ENCODE measurements at regions not wholly inside any gene's neighbourhood (a gene's known extent, or its start where the extent isn't known, plus 50 kb on each side); places are given as distances from the start of the nearest gene placed in this dataset.

GRCh38 chr14:95023115-95023514 lies 134.2 kb downstream of the DICER1 start:
- H3K79me2 ChIP-seq (ENCODE audit: low read length) = no peaks in the 10 kb centered on the region
- H3K9me2 ChIP-seq (replicated peaks; ENCODE audit: insufficient read depth, low read length) = no peaks in the 10 kb centered on the region
- no peak overlapping the region for H3K9ac ChIP-seq (ENCODE audit: low read length)
- no peak for DNase-seq
- no peaks in the 10 kb centered on the region for H3K9me3 ChIP-seq (ENCODE audit: low read length)
- no peak overlapping the region for H3K27ac ChIP-seq (ENCODE audit: low read length)
- no peaks in the 10 kb centered on the region for H4K20me1 ChIP-seq (ENCODE audit: insufficient read depth, low read depth, low read length)
- H3K4me2 ChIP-seq (ENCODE audit: low read depth, low read length, poor library complexity, severe bottlenecking) = no peak overlapping the region
- no peak overlapping the region for H3K4me3 ChIP-seq (ENCODE audit: low read length)
- no peaks in the 10 kb centered on the region for H3K36me3 ChIP-seq (ENCODE audit: insufficient read depth, low read length)
- no peaks in the 10 kb centered on the region for H3K27me3 ChIP-seq (ENCODE audit: low read length)
- no peak overlapping the region for H2AFZ ChIP-seq (ENCODE audit: low read length)
- H3K4me1 ChIP-seq (ENCODE audit: low read length) = no peaks in the 10 kb centered on the region

- no peak overlapping the region for H3K9ac ChIP-seq (ENCODE audit: low read length)
- H3K27ac ChIP-seq (ENCODE audit: low read length) = no peak overlapping the region
- no peak for DNase-seq
- H3K4me1 ChIP-seq (ENCODE audit: low read length) = no peaks in the 10 kb centered on the region
- no peaks in the 10 kb centered on the region for H3K36me3 ChIP-seq (ENCODE audit: insufficient read depth, low read length)
- H4K20me1 ChIP-seq (ENCODE audit: insufficient read depth, low read depth, low read length) = no peaks in the 10 kb centered on the region
- no peak overlapping the region for H3K4me3 ChIP-seq (ENCODE audit: low read length)
- no peak overlapping the region for H3K4me2 ChIP-seq (ENCODE audit: low read depth, low read length, poor library complexity, severe bottlenecking)
- no peak overlapping the region for H2AFZ ChIP-seq (ENCODE audit: low read length)
- H3K27me3 ChIP-seq (ENCODE audit: low read length) = no peaks in the 10 kb centered on the region
- no peaks in the 10 kb centered on the region for H3K79me2 ChIP-seq (ENCODE audit: low read length)
- no peaks in the 10 kb centered on the region for H3K9me3 ChIP-seq (ENCODE audit: low read length)
- no peaks in the 10 kb centered on the region for H3K9me2 ChIP-seq (replicated peaks; ENCODE audit: insufficient read depth, low read length)
Observed at GRCh38 chr14:95021588-95021987, 135.7 kb downstream of the DICER1 start.

GRCh38 chr14:95018821-95019220 lies 138.5 kb downstream of the DICER1 start:
- Histone ChIP-seq H3K27ac (ENCODE audit: low read length) (no peak overlapping the region), H3K36me3 (ENCODE audit: insufficient read depth, low read length) (no peaks in the 10 kb centered on the region), H3K4me2 (ENCODE audit: low read depth, low read length, poor library complexity, severe bottlenecking) (no peak overlapping the region), H3K9me2 (replicated peaks; ENCODE audit: insufficient read depth, low read length) (no peaks in the 10 kb centered on the region), H2AFZ (ENCODE audit: low read length) (no peak overlapping the region), H3K79me2 (ENCODE audit: low read length) (no peaks in the 10 kb centered on the region), H3K27me3 (ENCODE audit: low read length) (no peaks in the 10 kb centered on the region), H4K20me1 (ENCODE audit: insufficient read depth, low read depth, low read length) (no peaks in the 10 kb centered on the region), H3K4me1 (ENCODE audit: low read length) (no peaks in the 10 kb centered on the region), H3K4me3 (ENCODE audit: low read length) (no peak overlapping the region), H3K9me3 (ENCODE audit: low read length) (no peaks in the 10 kb centered on the region), H3K9ac (ENCODE audit: low read length) (no peak overlapping the region)
- DNase-seq = no peak

- Histone ChIP-seq H3K27me3 (ENCODE audit: low read length) (no peaks in the 10 kb centered on the region), H3K79me2 (ENCODE audit: low read length) (no peaks in the 10 kb centered on the region), H3K9me2 (replicated peaks; ENCODE audit: insufficient read depth, low read length) (no peaks in the 10 kb centered on the region), H3K4me2 (ENCODE audit: low read depth, low read length, poor library complexity, severe bottlenecking) (no peak overlapping the region), H3K9ac (ENCODE audit: low read length) (no peak overlapping the region), H2AFZ (ENCODE audit: low read length) (no peak overlapping the region), H3K4me3 (ENCODE audit: low read length) (no peak overlapping the region), H3K36me3 (ENCODE audit: insufficient read depth, low read length) (no peaks in the 10 kb centered on the region), H4K20me1 (ENCODE audit: insufficient read depth, low read depth, low read length) (no peaks in the 10 kb centered on the region), H3K9me3 (ENCODE audit: low read length) (no peaks in the 10 kb centered on the region), H3K4me1 (ENCODE audit: low read length) (no peaks in the 10 kb centered on the region), H3K27ac (ENCODE audit: low read length) (no peak overlapping the region)
- no peak for DNase-seq
Observed at GRCh38 chr14:95015046-95015445, 142.3 kb downstream of the DICER1 start.

- Histone ChIP-seq H3K4me2 (ENCODE audit: low read depth, low read length, poor library complexity, severe bottlenecking) (no peak overlapping the region), H4K20me1 (ENCODE audit: insufficient read depth, low read depth, low read length) (no peaks in the 10 kb centered on the region), H3K27me3 (ENCODE audit: low read length) (no peaks in the 10 kb centered on the region), H3K9ac (ENCODE audit: low read length) (no peak overlapping the region), H3K9me3 (ENCODE audit: low read length) (no peaks in the 10 kb centered on the region), H2AFZ (ENCODE audit: low read length) (no peak overlapping the region), H3K9me2 (replicated peaks; ENCODE audit: insufficient read depth, low read length) (no peaks in the 10 kb centered on the region), H3K79me2 (ENCODE audit: low read length) (no peaks in the 10 kb centered on the region), H3K4me3 (ENCODE audit: low read length) (no peak overlapping the region), H3K4me1 (ENCODE audit: low read length) (no peaks in the 10 kb centered on the region), H3K27ac (ENCODE audit: low read length) (no peak overlapping the region), H3K36me3 (ENCODE audit: insufficient read depth, low read length) (no peaks in the 10 kb centered on the region)
- DNase-seq = no peak
Observed at GRCh38 chr14:95014036-95014435, 143.3 kb downstream of the DICER1 start.

- no peaks in the 10 kb centered on the region for H3K4me1 ChIP-seq (ENCODE audit: low read length)
- no peaks in the 10 kb centered on the region for H3K9me3 ChIP-seq (ENCODE audit: low read length)
- H3K4me2 ChIP-seq (ENCODE audit: low read depth, low read length, poor library complexity, severe bottlenecking) = no peak overlapping the region
- H3K27ac ChIP-seq (ENCODE audit: low read length) = no peak overlapping the region
- H3K9me2 ChIP-seq (replicated peaks; ENCODE audit: insufficient read depth, low read length) = no peaks in the 10 kb centered on the region
- no peak overlapping the region for H3K9ac ChIP-seq (ENCODE audit: low read length)
- no peak overlapping the region for H3K4me3 ChIP-seq (ENCODE audit: low read length)
- no peak overlapping the region for H2AFZ ChIP-seq (ENCODE audit: low read length)
- no peaks in the 10 kb centered on the region for H3K79me2 ChIP-seq (ENCODE audit: low read length)
- no peak for DNase-seq
- H3K27me3 ChIP-seq (ENCODE audit: low read length) = no peaks in the 10 kb centered on the region
- no peaks in the 10 kb centered on the region for H4K20me1 ChIP-seq (ENCODE audit: insufficient read depth, low read depth, low read length)
- no peaks in the 10 kb centered on the region for H3K36me3 ChIP-seq (ENCODE audit: insufficient read depth, low read length)
Observed at GRCh38 chr14:95011445-95012006, 145.8 kb downstream of the DICER1 start.

- Histone ChIP-seq H3K9ac (ENCODE audit: low read length) (no peak overlapping the region), H3K4me1 (ENCODE audit: low read length) (no peaks in the 10 kb centered on the region), H3K9me3 (ENCODE audit: low read length) (no peaks in the 10 kb centered on the region), H4K20me1 (ENCODE audit: insufficient read depth, low read depth, low read length) (no peaks in the 10 kb centered on the region), H3K79me2 (ENCODE audit: low read length) (no peaks in the 10 kb centered on the region), H2AFZ (ENCODE audit: low read length) (no peak overlapping the region), H3K27me3 (ENCODE audit: low read length) (no peaks in the 10 kb centered on the region), H3K27ac (ENCODE audit: low read length) (no peak overlapping the region), H3K9me2 (replicated peaks; ENCODE audit: insufficient read depth, low read length) (no peaks in the 10 kb centered on the region), H3K4me2 (ENCODE audit: low read depth, low read length, poor library complexity, severe bottlenecking) (no peak overlapping the region), H3K36me3 (ENCODE audit: insufficient read depth, low read length) (no peaks in the 10 kb centered on the region), H3K4me3 (ENCODE audit: low read length) (no peak overlapping the region)
- no peak for DNase-seq
Observed at GRCh38 chr14:95008445-95009217, 148.7 kb downstream of the DICER1 start.

GRCh38 chr14:95007921-95008320 lies 149.4 kb downstream of the DICER1 start:
- Histone ChIP-seq H3K4me2 (ENCODE audit: low read depth, low read length, poor library complexity, severe bottlenecking) (no peak overlapping the region), H3K4me1 (ENCODE audit: low read length) (no peaks in the 10 kb centered on the region), H4K20me1 (ENCODE audit: insufficient read depth, low read depth, low read length) (no peaks in the 10 kb centered on the region), H3K9me3 (ENCODE audit: low read length) (no peaks in the 10 kb centered on the region), H3K36me3 (ENCODE audit: insufficient read depth, low read length) (no peaks in the 10 kb centered on the region), H3K9me2 (replicated peaks; ENCODE audit: insufficient read depth, low read length) (no peaks in the 10 kb centered on the region), H3K79me2 (ENCODE audit: low read length) (no peaks in the 10 kb centered on the region), H3K27ac (ENCODE audit: low read length) (no peak overlapping the region), H3K4me3 (ENCODE audit: low read length) (no peak overlapping the region), H2AFZ (ENCODE audit: low read length) (no peak overlapping the region), H3K9ac (ENCODE audit: low read length) (no peak overlapping the region), H3K27me3 (ENCODE audit: low read length) (no peaks in the 10 kb centered on the region)
- DNase-seq = no peak

Measured in Karpas-422 (cell line).